NCI-H1930 (cell line): ENCODE measurements at regions not wholly inside any gene's neighbourhood (a gene's known extent, or its start where the extent isn't known, plus 50 kb on each side); places are given as distances from the start of the nearest gene placed in this dataset.

Experiments
- DNase-seq, 2 experiments: peaks; one replicate each; lab custom pipeline; 2025; lab: John Stamatoyannopoulos, UW

- DNase-seq = no peak
Observed at GRCh38 chr11:95548416-95548815, 241.2 kb downstream of the FAM76B start.

- DNase-seq = no peak
Observed at GRCh38 chr11:95547976-95548375, 241.6 kb downstream of the FAM76B start.

- no peak for DNase-seq
Observed at GRCh38 chr11:95547186-95547585, 242.4 kb downstream of the FAM76B start.

- DNase-seq = no peak
Observed at GRCh38 chr11:95545116-95545875, 244.3 kb downstream of the FAM76B start.

GRCh38 chr11:95544095-95544856 lies 245.3 kb downstream of the FAM76B start:
- no peak for DNase-seq

- no peak for DNase-seq
Observed at GRCh38 chr11:95542868-95543551, 246.6 kb downstream of the FAM76B start.

- no peak for DNase-seq
Observed at GRCh38 chr11:95541715-95542114, 247.9 kb downstream of the FAM76B start.

- DNase-seq = no peak
Observed at GRCh38 chr11:95536047-95536690, 253.4 kb downstream of the FAM76B start.

GRCh38 chr11:95534809-95535208 lies 254.8 kb downstream of the FAM76B start:
- no peak for DNase-seq

GRCh38 chr11:95534226-95534625 lies 255.4 kb downstream of the FAM76B start:
- no peak for DNase-seq

- DNase-seq = no peak
Observed at GRCh38 chr11:95531116-95531515, 258.5 kb downstream of the FAM76B start.

- DNase-seq = no peak
Observed at GRCh38 chr11:95524314-95525036, 265.1 kb downstream of the FAM76B start.

- no peak for DNase-seq
Observed at GRCh38 chr11:95522874-95523273, 266.7 kb downstream of the FAM76B start.

- DNase-seq = no peak
Observed at GRCh38 chr11:95521862-95522261, 267.7 kb downstream of the FAM76B start.

- no peak for DNase-seq
Observed at GRCh38 chr11:95521133-95521542, 268.4 kb downstream of the FAM76B start.

- no peak for DNase-seq
Observed at GRCh38 chr11:95520369-95521132, 269.0 kb downstream of the FAM76B start.

- DNase-seq = no peak
Observed at GRCh38 chr11:95519912-95520311, 269.7 kb downstream of the FAM76B start.

GRCh38 chr11:95517453-95517852 lies 272.1 kb downstream of the FAM76B start:
- no peak for DNase-seq

- DNase-seq = no peak
Observed at GRCh38 chr11:95516786-95517185, 272.8 kb downstream of the FAM76B start.

- no peak for DNase-seq
Observed at GRCh38 chr11:95516175-95516574, 273.4 kb downstream of the FAM76B start.

GRCh38 chr11:95515371-95515770 lies 274.2 kb downstream of the FAM76B start:
- DNase-seq = no peak
